GM12891 (cell line): ENCODE measurements at regions not wholly inside any gene's neighbourhood (a gene's known extent, or its start where the extent isn't known, plus 50 kb on each side); places are given as distances from the start of the nearest gene placed in this dataset.

Source experiments
- POLR2A ChIP-seq: IDR thresholded peaks from 2 replicates; pipeline ENCODE4 v1.6.1; 2011; ENCODE audit warnings: low read depth, low read length, control low read depth
- POLR2AphosphoS5 ChIP-seq: IDR thresholded peaks from 2 replicates; pipeline ENCODE4 v1.6.1; 2011; ENCODE audit warnings: low read depth, low read length, control low read depth
- TAF1 ChIP-seq: IDR thresholded peaks from 2 replicates; pipeline ENCODE4 v1.6.1; 2011; ENCODE audit warnings: low read depth, low read length, control low read depth

DNA sequence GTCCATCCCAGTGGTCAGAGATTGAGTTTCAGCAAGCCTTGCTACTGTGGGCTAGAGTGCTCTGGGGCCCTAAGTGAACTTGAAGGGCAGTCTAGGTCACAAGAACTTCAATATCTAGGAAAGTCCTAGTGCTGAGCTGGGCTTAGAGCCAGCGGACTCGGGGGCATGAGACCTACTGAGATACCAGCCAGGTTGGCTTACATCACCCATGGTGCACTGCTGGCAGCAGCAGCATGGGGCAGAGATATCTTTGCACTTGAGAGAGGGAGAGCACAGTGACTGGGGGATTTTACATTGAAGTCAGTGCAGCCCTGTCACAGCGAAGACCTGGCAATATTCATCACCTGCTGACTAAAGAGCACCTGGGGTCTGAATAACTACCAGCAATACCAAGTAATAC, 158.3 kb upstream of the PRKD1 start:
- TF ChIP-seq POLR2AphosphoS5 (no peak), TAF1 (no peak), POLR2A (no peak)
